A673 (cell line): ENCODE measurements at regions not wholly inside any gene's neighbourhood (a gene's known extent, or its start where the extent isn't known, plus 50 kb on each side); places are given as distances from the start of the nearest gene placed in this dataset.

Source experiments
- BruUV-seq: library from RNA; stranded (reverse); fragments of 400-500 nt; replicated peaks from 2 replicates; lab custom pipeline; 2021; lab: Mats Ljungman, UMichigan
- CTCF ChIA-PET: fragments of 300-600 bp; sonication (Branson Sonifier 250); formaldehyde crosslinking; loops from one replicate; lab custom pipeline; 2022; ENCODE audit warnings: antibody characterized with exemption; lab: Charles Lee
- POLR2A ChIA-PET: fragments of 300-600 bp; sonication (Branson Sonifier 250); formaldehyde crosslinking; loops from one replicate; lab custom pipeline; 2022; ENCODE audit warnings: antibody characterized with exemption; ENCODE audit not compliant: low non-redundant PET; lab: Charles Lee
- DNase-seq: peaks from one replicate; pipeline ENCODE4 v3.0.0-alpha.2; 2015; ENCODE audit warnings: low spot score
- H3K27ac ChIP-seq: fragments of 200-600 bp; sonication (generic); 2 replicates; pipeline ENCODE4 v1.5.1; 2016; ENCODE audit warnings: mixed run types, low read depth, mild to moderate bottlenecking, mixed read lengths, antibody characterized with exemption, low read length; ENCODE audit not compliant: poor library complexity, severe bottlenecking
- H3K27me3 ChIP-seq: fragments of 200-600 bp; sonication (generic); replicated peaks from 2 replicates; pipeline ENCODE4 v1.6.1; 2017; ENCODE audit warnings: mixed run types, low read depth, mild to moderate bottlenecking, mixed read lengths, antibody characterized with exemption, low read length; ENCODE audit not compliant: insufficient read depth, poor library complexity
- H3K36me3 ChIP-seq: fragments of 200-600 bp; sonication (generic); 2 replicates; pipeline ENCODE4 v1.6.1; 2016; ENCODE audit warnings: mixed run types, mild to moderate bottlenecking, mixed read lengths, antibody characterized with exemption, low read length; ENCODE audit not compliant: insufficient read depth, poor library complexity, severe bottlenecking
- H3K4me1 ChIP-seq: fragments of 200-600 bp; sonication (generic); 2 replicates; pipeline ENCODE4 v1.6.1; 2017; ENCODE audit warnings: mixed run types, mild to moderate bottlenecking, mixed read lengths, antibody characterized with exemption, low read length; ENCODE audit not compliant: insufficient read depth, poor library complexity, severe bottlenecking
- H3K4me3 ChIP-seq: fragments of 200-600 bp; sonication (generic); 2 replicates; pipeline ENCODE4 v1.5.1; 2016; ENCODE audit warnings: low read depth, mixed run types, mild to moderate bottlenecking, mixed read lengths, low read length; ENCODE audit not compliant: poor library complexity, severe bottlenecking
- H3K9me3 ChIP-seq: fragments of 200-600 bp; sonication (generic); 2 replicates; pipeline ENCODE4 v1.6.1; 2016; ENCODE audit warnings: mixed run types, low read depth, mild to moderate bottlenecking, mixed read lengths, antibody characterized with exemption, low read length; ENCODE audit not compliant: poor library complexity, severe bottlenecking
- EZH2 ChIP-seq: fragments of 200-600 bp; sonication (generic); IDR thresholded peaks from 2 replicates; pipeline ENCODE4 v1.6.1; 2017; ENCODE audit warnings: borderline replicate concordance, low read depth, mild to moderate bottlenecking, mixed read lengths, antibody characterized with exemption, low read length; ENCODE audit not compliant: poor library complexity, severe bottlenecking
- intact Hi-C: fragments of 100-400 bp; cut with micrococcal nuclease; formaldehyde crosslinking; loops from one replicate; pipeline ENCODE4 v1.10.0; 2022; ENCODE audit not compliant: unreplicated experiment
- TF ChIP-seq, protein P1 (sequence below): fragments of 300-800, 200-600 bp; sonication (generic); conservative IDR thresholded peaks from 2 replicates; pipeline ENCODE4 v1.5.1; 2017; ENCODE audit warnings: low read depth, mild to moderate bottlenecking, antibody characterized with exemption, low read length, moderate library complexity, mixed read lengths

DNA sequence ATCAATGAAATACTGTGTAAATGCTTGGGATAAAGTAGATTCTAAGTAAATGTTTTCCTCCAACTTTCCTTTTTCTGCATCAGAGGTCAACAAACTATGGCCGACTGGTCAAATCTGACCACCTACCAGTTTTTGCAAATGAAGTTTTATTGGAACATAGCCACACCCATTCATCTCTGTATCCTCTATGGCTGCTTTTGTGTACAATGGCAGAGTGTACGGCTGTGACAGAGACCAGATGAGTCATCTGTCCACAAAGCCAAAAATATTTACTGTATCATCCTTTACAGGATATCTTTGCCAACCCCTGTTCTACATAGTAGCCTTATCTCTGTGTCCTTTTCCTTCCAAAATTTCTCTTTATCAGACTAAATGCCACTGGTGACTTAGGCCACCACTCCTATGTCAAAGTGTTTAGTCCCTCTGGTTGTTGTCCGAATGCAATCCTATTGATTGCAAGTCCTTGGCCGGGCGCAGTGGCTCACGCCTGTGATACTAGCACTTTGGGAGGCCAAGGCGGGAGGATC lies 218.4 kb upstream of the KLF4 start:
- no peaks in the 10 kb centered on the region for H3K36me3 ChIP-seq
- H3K4me1 ChIP-seq = no peaks in the 10 kb centered on the region
- H3K4me3 ChIP-seq = no peak overlapping the region
- CTCF ChIA-PET = no interaction called here
- intact Hi-C loops = no loop called here
- no peak overlapping the region for H3K27ac ChIP-seq
- no peak for TF ChIP-seq EZH2
- TF ChIP-seq, protein P1, sequence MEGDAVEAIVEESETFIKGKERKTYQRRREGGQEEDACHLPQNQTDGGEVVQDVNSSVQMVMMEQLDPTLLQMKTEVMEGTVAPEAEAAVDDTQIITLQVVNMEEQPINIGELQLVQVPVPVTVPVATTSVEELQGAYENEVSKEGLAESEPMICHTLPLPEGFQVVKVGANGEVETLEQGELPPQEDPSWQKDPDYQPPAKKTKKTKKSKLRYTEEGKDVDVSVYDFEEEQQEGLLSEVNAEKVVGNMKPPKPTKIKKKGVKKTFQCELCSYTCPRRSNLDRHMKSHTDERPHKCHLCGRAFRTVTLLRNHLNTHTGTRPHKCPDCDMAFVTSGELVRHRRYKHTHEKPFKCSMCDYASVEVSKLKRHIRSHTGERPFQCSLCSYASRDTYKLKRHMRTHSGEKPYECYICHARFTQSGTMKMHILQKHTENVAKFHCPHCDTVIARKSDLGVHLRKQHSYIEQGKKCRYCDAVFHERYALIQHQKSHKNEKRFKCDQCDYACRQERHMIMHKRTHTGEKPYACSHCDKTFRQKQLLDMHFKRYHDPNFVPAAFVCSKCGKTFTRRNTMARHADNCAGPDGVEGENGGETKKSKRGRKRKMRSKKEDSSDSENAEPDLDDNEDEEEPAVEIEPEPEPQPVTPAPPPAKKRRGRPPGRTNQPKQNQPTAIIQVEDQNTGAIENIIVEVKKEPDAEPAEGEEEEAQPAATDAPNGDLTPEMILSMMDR = no peak
- no peaks in the 10 kb centered on the region for H3K27me3 ChIP-seq
- DNase-seq = no peak
- no TSS peak for BruUV-seq
- POLR2A ChIA-PET = no interaction called here
- no peaks in the 10 kb centered on the region for H3K9me3 ChIP-seq

DNA sequence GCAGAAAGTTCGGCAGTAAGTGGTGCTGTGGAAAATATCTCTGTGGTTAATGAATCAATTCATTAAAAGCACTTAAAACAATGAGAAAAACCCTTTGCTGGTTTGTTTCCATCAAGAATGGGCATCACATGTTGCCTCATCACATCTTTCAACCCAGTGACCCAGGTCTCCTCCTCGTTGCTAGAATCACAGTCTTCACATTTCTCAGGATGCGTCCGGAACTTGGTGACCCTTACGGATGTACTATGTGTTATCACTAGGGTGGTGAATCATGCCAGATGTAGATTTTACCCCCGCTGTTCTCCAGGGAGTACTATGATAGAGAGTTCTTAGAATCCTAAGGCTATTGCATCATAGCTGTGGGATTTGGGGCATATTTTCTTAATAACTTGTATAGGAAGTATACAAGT lies 217.9 kb upstream of the KLF4 start:
- Histone ChIP-seq H3K9me3 (no peaks in the 10 kb centered on the region), H3K4me1 (no peaks in the 10 kb centered on the region), H3K27ac (no peak overlapping the region), H3K27me3 (no peaks in the 10 kb centered on the region), H3K4me3 (no peak overlapping the region), H3K36me3 (no peaks in the 10 kb centered on the region)
- TF ChIP-seq, protein P1 = no peak
- TF ChIP-seq EZH2 = no peak
- no peak for DNase-seq
- ChIA-PET POLR2A (no interaction called here), CTCF (no interaction called here)
- intact Hi-C loops = no loop called here
- no TSS peak for BruUV-seq

DNA sequence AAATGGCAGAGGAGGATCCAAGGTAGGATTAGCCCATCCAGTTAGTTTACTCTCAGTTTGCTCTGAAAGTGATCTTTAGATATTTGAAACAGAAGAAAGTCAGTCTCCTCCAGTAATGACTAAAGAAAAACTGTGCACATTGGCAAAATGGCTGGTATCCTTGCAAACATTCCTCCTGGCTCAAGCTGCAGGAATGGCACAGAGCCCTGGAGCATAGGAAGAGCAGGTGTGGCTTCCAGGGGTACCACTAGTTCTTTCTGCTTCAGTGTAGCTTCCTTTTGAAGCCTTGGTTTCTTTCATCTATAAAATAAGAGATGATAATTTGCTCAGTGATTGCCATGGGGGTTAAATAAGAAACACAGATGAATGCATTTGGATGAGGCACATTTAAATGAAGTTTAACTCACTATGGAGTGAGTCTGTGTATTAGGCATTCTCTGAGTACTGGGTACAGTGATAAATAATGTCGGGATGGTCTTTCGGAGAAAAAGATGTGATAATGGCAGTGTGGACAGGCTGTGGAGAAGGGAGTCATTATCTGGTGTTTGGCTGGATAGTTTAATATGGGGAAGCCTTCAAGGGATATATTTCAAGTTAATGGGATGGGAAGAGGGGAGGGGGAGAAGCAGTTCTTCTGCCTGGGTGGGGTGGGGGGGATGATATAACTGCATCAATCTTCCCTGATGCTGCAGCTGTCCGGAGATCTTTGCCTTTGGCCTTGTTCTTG lies 217.3 kb upstream of the KLF4 start:
- BruUV-seq = no TSS peak
- no peaks in the 10 kb centered on the region for H3K36me3 ChIP-seq
- no peak overlapping the region for H3K27ac ChIP-seq
- intact Hi-C loops = no loop called here
- H3K27me3 ChIP-seq = no peaks in the 10 kb centered on the region
- no peaks in the 10 kb centered on the region for H3K9me3 ChIP-seq
- DNase-seq = no peak
- POLR2A ChIA-PET = no interaction called here
- H3K4me3 ChIP-seq = no peak overlapping the region
- CTCF ChIA-PET = no interaction called here
- H3K4me1 ChIP-seq = no peaks in the 10 kb centered on the region
- TF ChIP-seq EZH2 = no peak
- TF ChIP-seq, protein P1 = no peak
